Liver (tissue), 8 donors: ENCODE measurements at regions not wholly inside any gene's neighbourhood (a gene's known extent, or its start where the extent isn't known, plus 50 kb on each side); places are given as distances from the start of the nearest gene placed in this dataset.

Experiments
- DNase-seq: peaks from one replicate; pipeline ENCODE4 v3.0.0-alpha.2; 2017; ENCODE audit warnings: low spot score
- H3K27ac ChIP-seq, 2 donors: one replicate each; pipeline ENCODE4 v1.7.0; 2013; ENCODE audit warnings: inconsistent platforms in 2 of 2, low read length in 2 of 2, control low read depth in 1 of 2, low read depth in 1 of 2, mild to moderate bottlenecking in 1 of 2
- H3K27me3 ChIP-seq, 4 donors: one replicate each; pipeline versions ENCODE4 v1.6.1 to v1.7.0; 2013; ENCODE audit warnings: low read length in 3 of 4, inconsistent platforms in 1 of 4, mild to moderate bottlenecking in 1 of 4, moderate library complexity in 1 of 4; ENCODE audit not compliant: control insufficient read depth in 4 of 4, insufficient read depth in 4 of 4
- H3K36me3 ChIP-seq, 4 donors: one replicate each; pipeline versions ENCODE4 v1.6.1 to v1.7.0; 2013; ENCODE audit warnings: low read length in 3 of 4, mild to moderate bottlenecking in 3 of 4, low read depth in 1 of 4, moderate library complexity in 1 of 4; ENCODE audit not compliant: control insufficient read depth in 4 of 4, insufficient read depth in 3 of 4
- H3K4me1 ChIP-seq, 4 donors: one replicate each; pipeline versions ENCODE4 v1.6.1 to v1.7.0; 2013; ENCODE audit warnings: low read length in 3 of 4, mild to moderate bottlenecking in 3 of 4, moderate library complexity in 1 of 4; ENCODE audit not compliant: control insufficient read depth in 4 of 4, insufficient read depth in 4 of 4
- H3K4me3 ChIP-seq, 3 donors: one replicate each; pipeline versions ENCODE4 v1.6.1 to v1.7.0; 2013; ENCODE audit warnings: low read length in 3 of 3, control low read depth in 1 of 3, low read depth in 1 of 3, mild to moderate bottlenecking in 1 of 3
- H3K9ac ChIP-seq, 2 donors: one replicate each; pipeline ENCODE4 v1.7.0; 2013; ENCODE audit warnings: low read length in 2 of 2, mild to moderate bottlenecking in 2 of 2, moderate library complexity in 2 of 2, control low read depth in 1 of 2, low read depth in 1 of 2
- H3K9me3 ChIP-seq, 4 donors: one replicate each; pipeline versions ENCODE4 v1.6.1 to v1.7.0; 2013; ENCODE audit warnings: low read length in 3 of 4; ENCODE audit not compliant: control insufficient read depth in 4 of 4
- ATF3 ChIP-seq: IDR thresholded peaks from 2 replicates; pipeline ENCODE4 v1.6.1; 2016; ENCODE audit warnings: antibody characterized with exemption
- CTCF ChIP-seq: fragments of 150-350 bp; IDR thresholded peaks from 2 replicates; pipeline ENCODE4 v1.5.1; 2017; ENCODE audit warnings: improper control_type of control experiment, low read depth, low read length; ENCODE audit not compliant: missing input control
- EGR1 ChIP-seq, 2 donors: IDR thresholded peaks; 2 replicates each; pipeline ENCODE4 v1.6.1; 2016 to 2018; ENCODE audit warnings: antibody characterized with exemption in 2 of 2, low read depth in 2 of 2
- FOXA1 ChIP-seq: IDR thresholded peaks from 2 replicates; pipeline ENCODE4 v1.6.1; 2016; ENCODE audit warnings: antibody characterized with exemption
- FOXA2 ChIP-seq: IDR thresholded peaks from 2 replicates; pipeline ENCODE4 v1.6.1; 2016; ENCODE audit warnings: antibody characterized with exemption
- GABPA ChIP-seq, 2 donors: IDR thresholded peaks in 1 of 2; conservative IDR thresholded peaks in 1 of 2; 2 replicates each; pipeline ENCODE4 v1.6.1; 2016; ENCODE audit warnings: antibody characterized with exemption in 2 of 2, mild to moderate bottlenecking in 1 of 2, moderate library complexity in 1 of 2
- HNF4A ChIP-seq, 2 donors: conservative IDR thresholded peaks; 2 replicates each; pipeline ENCODE4 v1.6.1; 2016; ENCODE audit warnings: antibody characterized with exemption in 2 of 2, mild to moderate bottlenecking in 2 of 2
- HNF4G ChIP-seq: IDR thresholded peaks from 2 replicates; pipeline ENCODE4 v1.6.1; 2016; ENCODE audit warnings: antibody characterized with exemption
- JUND ChIP-seq, 2 donors: IDR thresholded peaks; 2 replicates each; pipeline ENCODE4 v1.6.1; 2016; ENCODE audit warnings: antibody characterized with exemption in 2 of 2
- MAX ChIP-seq: IDR thresholded peaks from 2 replicates; pipeline ENCODE4 v1.6.1; 2016; ENCODE audit warnings: antibody characterized with exemption
- NR2F2 ChIP-seq: IDR thresholded peaks from 2 replicates; pipeline ENCODE4 v1.6.1; 2016; ENCODE audit warnings: antibody characterized with exemption
- RAD21 ChIP-seq, 2 donors: IDR thresholded peaks; 2 replicates each; pipeline ENCODE4 v1.6.1; 2016; ENCODE audit warnings: antibody characterized with exemption in 2 of 2, mild to moderate bottlenecking in 2 of 2
- REST ChIP-seq: IDR thresholded peaks from 2 replicates; pipeline ENCODE4 v1.6.1; 2016; ENCODE audit warnings: antibody characterized with exemption, mild to moderate bottlenecking
- RXRA ChIP-seq, 2 donors: IDR thresholded peaks; 2 replicates each; pipeline ENCODE4 v1.6.1; 2017 to 2018; ENCODE audit warnings: antibody characterized with exemption in 2 of 2, mild to moderate bottlenecking in 1 of 2
- SP1 ChIP-seq: IDR thresholded peaks from 2 replicates; pipeline ENCODE4 v1.6.1; 2018; ENCODE audit warnings: antibody characterized with exemption, mild to moderate bottlenecking
- TAF1 ChIP-seq: conservative IDR thresholded peaks from 2 replicates; pipeline ENCODE4 v1.6.1; 2016; ENCODE audit warnings: antibody characterized with exemption, mild to moderate bottlenecking
- YY1 ChIP-seq: IDR thresholded peaks from 2 replicates; pipeline ENCODE4 v1.6.1; 2016; ENCODE audit warnings: antibody characterized with exemption, mild to moderate bottlenecking
- ZBTB33 ChIP-seq: IDR thresholded peaks from 2 replicates; pipeline ENCODE4 v1.6.1; 2016; ENCODE audit warnings: antibody characterized with exemption
- WGBS: extraction: QIAGEN DNeasy Blood & Tissue Kit; methylation state at CpG from one replicate; pipeline ENCODE4 v1.1.7; 2013; 5-methylcytosine and 5-hydroxymethylcytosine counted together
- donor health status: healthy.
- donor health status: healthy.
- donor health status: healthy.
- donor health status: healthy.
- donor health status: healthy.

GRCh38 chr6:62714112-62714511, 428.1 kb upstream of the KHDRBS2 start:
- no peak overlapping the region for H3K27ac ChIP-seq
- H3K4me3 ChIP-seq: no peak overlapping the region
- H3K27me3 ChIP-seq: no peaks in the 10 kb centered on the region
- H3K36me3 ChIP-seq: no peaks in the 10 kb centered on the region
- TF ChIP-seq RXRA (IDR thresholded peaks at IDR 0.05): no peak
- TF ChIP-seq ZBTB33: no peak
- TF ChIP-seq JUND (IDR thresholded peaks at IDR 0.05): no peak
- TF ChIP-seq FOXA1: no peak
- no peak for TF ChIP-seq HNF4G
- no peak for TF ChIP-seq EGR1 (IDR thresholded peaks at IDR 0.05; ENCODE audit: low read depth in 2 of 2)
- TF ChIP-seq CTCF: no peak
- no peak for TF ChIP-seq FOXA2
- TF ChIP-seq GABPA (IDR thresholded peaks at IDR 0.05 in 1 of 2, conservative IDR thresholded peaks at IDR 0.05 in 1 of 2): no peak
- TF ChIP-seq ATF3: no peak
- TF ChIP-seq YY1: no peak
- TF ChIP-seq HNF4A (conservative IDR thresholded peaks at IDR 0.05): no peak
- no peak for TF ChIP-seq SP1
- TF ChIP-seq TAF1: no peak
- no peak for TF ChIP-seq NR2F2
- TF ChIP-seq RAD21 (IDR thresholded peaks at IDR 0.05): no peak
- TF ChIP-seq MAX: no peak
- no peak for TF ChIP-seq REST
- no peak for DNase-seq
- no peak overlapping the region for H3K9ac ChIP-seq
- H3K4me1 ChIP-seq: no peaks in the 10 kb centered on the region
- no peaks in the 10 kb centered on the region for H3K9me3 ChIP-seq

GRCh38 chr6:62711750-62712149, 425.7 kb upstream of the KHDRBS2 start:
- TF ChIP-seq TAF1 (no peak), YY1 (no peak), RAD21 (IDR thresholded peaks at IDR 0.05) (no peak), CTCF (no peak), EGR1 (IDR thresholded peaks at IDR 0.05; ENCODE audit: low read depth in 2 of 2) (no peak), ZBTB33 (no peak)
- H3K4me3 ChIP-seq: no peak overlapping the region
- DNase-seq: no peak
- H3K9ac ChIP-seq: no peak overlapping the region
- 90% methylated on average over 1 of the region's 1 CpG for WGBS
- no peak overlapping the region for H3K27ac ChIP-seq
- no peaks in the 10 kb centered on the region for H3K9me3 ChIP-seq
- H3K27me3 ChIP-seq: no peaks in the 10 kb centered on the region
- H3K4me1 ChIP-seq: no peaks in the 10 kb centered on the region
- H3K36me3 ChIP-seq: no peaks in the 10 kb centered on the region
